ENCODE measurements at regions not wholly inside any gene's neighbourhood (a gene's known extent, or its start where the extent isn't known, plus 50 kb on each side); places are given as distances from the start of the nearest gene placed in this dataset.
"Not testable (repeated sequence)": the region's sequence is repeated elsewhere in the genome, so short reads cannot be mapped to it uniquely, and the experiment has no call there.

- H3K4me2 ChIP-seq (ENCODE audit: low read length); H3K4me1 ChIP-seq (ENCODE audit: control insufficient read depth in 1 of 2, insufficient read depth in 2 of 2, low read length in 2 of 2); H3K9ac ChIP-seq (ENCODE audit: low read length); H3K18ac ChIP-seq (ENCODE audit: low read length); H3K4me3 ChIP-seq (ENCODE audit: low read depth, low read length); H4K8ac ChIP-seq (ENCODE audit: low read depth, low read length); H2BK120ac ChIP-seq (ENCODE audit: insufficient read depth, low read length, poor library complexity); H3K4ac ChIP-seq (ENCODE audit: low read depth, low read length); H3K79me1 ChIP-seq (ENCODE audit: low read length); H3K27me3 ChIP-seq (ENCODE audit: insufficient read depth, low read length); H2AK5ac ChIP-seq (ENCODE audit: low read length); H4K12ac ChIP-seq (ENCODE audit: low read depth, low read length); H3K14ac ChIP-seq (ENCODE audit: low read length); H3K79me2 ChIP-seq (ENCODE audit: control insufficient read depth, insufficient read depth, low read length, poor library complexity); H3K23ac ChIP-seq (ENCODE audit: low read length); H4K91ac ChIP-seq (ENCODE audit: low read depth, low read length); H2AFZ ChIP-seq (ENCODE audit: insufficient read depth, low read length, poor library complexity); H2BK12ac ChIP-seq (ENCODE audit: low read length); DNase-seq; H3K36me3 ChIP-seq (ENCODE audit: control insufficient read depth in 1 of 2, insufficient read depth in 2 of 2, low read length in 2 of 2); H2BK5ac ChIP-seq (ENCODE audit: low read depth, low read length, poor library complexity); H3K27ac ChIP-seq (ENCODE audit: low read depth, low read length): not testable (repeated sequence)
- H3K9me3 ChIP-seq (ENCODE audit: insufficient read depth, low read depth, low read length), result peaks cover 16% of the 10 kb centered on the region
Observed at GRCh38 chr22:12603833-12604232, 2924.2 kb upstream of the OR11H1 start.

- not testable (repeated sequence) for H3K36me3 ChIP-seq (ENCODE audit: control insufficient read depth in 1 of 2, insufficient read depth in 2 of 2, low read length in 2 of 2); H2AFZ ChIP-seq (ENCODE audit: insufficient read depth, low read length, poor library complexity); H2BK5ac ChIP-seq (ENCODE audit: low read depth, low read length, poor library complexity); H3K9ac ChIP-seq (ENCODE audit: low read length); H3K27me3 ChIP-seq (ENCODE audit: insufficient read depth, low read length); H3K23ac ChIP-seq (ENCODE audit: low read length); H2BK12ac ChIP-seq (ENCODE audit: low read length); H3K4me2 ChIP-seq (ENCODE audit: low read length); H3K18ac ChIP-seq (ENCODE audit: low read length); H3K4me1 ChIP-seq (ENCODE audit: control insufficient read depth in 1 of 2, insufficient read depth in 2 of 2, low read length in 2 of 2); H4K12ac ChIP-seq (ENCODE audit: low read depth, low read length); H3K4me3 ChIP-seq (ENCODE audit: low read depth, low read length); H4K91ac ChIP-seq (ENCODE audit: low read depth, low read length); H3K79me2 ChIP-seq (ENCODE audit: control insufficient read depth, insufficient read depth, low read length, poor library complexity); H2BK120ac ChIP-seq (ENCODE audit: insufficient read depth, low read length, poor library complexity); H3K79me1 ChIP-seq (ENCODE audit: low read length); DNase-seq; H3K9me3 ChIP-seq (ENCODE audit: insufficient read depth, low read depth, low read length); H3K27ac ChIP-seq (ENCODE audit: low read depth, low read length); H3K4ac ChIP-seq (ENCODE audit: low read depth, low read length); H3K14ac ChIP-seq (ENCODE audit: low read length); H4K8ac ChIP-seq (ENCODE audit: low read depth, low read length); H2AK5ac ChIP-seq (ENCODE audit: low read length)
- WGBS (ENCODE audit: extremely low coverage, insufficient coverage, insufficient read length), result no CpG with 5 or more reads among the region's 9 CpGs
Observed at GRCh38 chr22:12608454-12608853, 2919.5 kb upstream of the OR11H1 start.

- H3K23ac ChIP-seq (ENCODE audit: low read length), result no peak overlapping the region
- H2BK5ac ChIP-seq (ENCODE audit: low read depth, low read length, poor library complexity), result no peak overlapping the region
- H3K27me3 ChIP-seq (ENCODE audit: insufficient read depth, low read length), result no peaks in the 10 kb centered on the region
- H2BK12ac ChIP-seq (ENCODE audit: low read length), result no peak overlapping the region
- H3K36me3 ChIP-seq (ENCODE audit: control insufficient read depth in 1 of 2, insufficient read depth in 2 of 2, low read length in 2 of 2), result peaks cover 0 to 1% of the 10 kb centered on the region in 2 experiments
- H3K4me2 ChIP-seq (ENCODE audit: low read length), result no peak overlapping the region
- H4K12ac ChIP-seq (ENCODE audit: low read depth, low read length), result no peak overlapping the region
- H3K4ac ChIP-seq (ENCODE audit: low read depth, low read length), result no peak overlapping the region
- no peak overlapping the region for H3K4me3 ChIP-seq (ENCODE audit: low read depth, low read length)
- H2AFZ ChIP-seq (ENCODE audit: insufficient read depth, low read length, poor library complexity), result no peak overlapping the region
- H2BK120ac ChIP-seq (ENCODE audit: insufficient read depth, low read length, poor library complexity), result no peak overlapping the region
- no peak overlapping the region for H3K27ac ChIP-seq (ENCODE audit: low read depth, low read length)
- H3K14ac ChIP-seq (ENCODE audit: low read length), result no peak overlapping the region
- H3K4me1 ChIP-seq (ENCODE audit: control insufficient read depth in 1 of 2, insufficient read depth in 2 of 2, low read length in 2 of 2), result no peaks in the 10 kb centered on the region
- WGBS (ENCODE audit: extremely low coverage, insufficient coverage, insufficient read length), result no CpG with 5 or more reads among the region's 3 CpGs
- no peak overlapping the region for H4K8ac ChIP-seq (ENCODE audit: low read depth, low read length)
- H2AK5ac ChIP-seq (ENCODE audit: low read length), result no peak overlapping the region
- no peak overlapping the region for H3K18ac ChIP-seq (ENCODE audit: low read length)
- no peak overlapping the region for H3K9ac ChIP-seq (ENCODE audit: low read length)
- peaks cover 4% of the 10 kb centered on the region for H3K9me3 ChIP-seq (ENCODE audit: insufficient read depth, low read depth, low read length)
- no peaks in the 10 kb centered on the region for H3K79me1 ChIP-seq (ENCODE audit: low read length)
- H3K79me2 ChIP-seq (ENCODE audit: control insufficient read depth, insufficient read depth, low read length, poor library complexity), result no peaks in the 10 kb centered on the region
- DNase-seq, result no peak
- no peak overlapping the region for H4K91ac ChIP-seq (ENCODE audit: low read depth, low read length)
Observed at GRCh38 chr22:12613199-12613598, 2914.8 kb upstream of the OR11H1 start.

GRCh38 chr22:12613907-12614306 is 2914.1 kb upstream of the OR11H1 start:
- H3K23ac ChIP-seq (ENCODE audit: low read length); H2AK5ac ChIP-seq (ENCODE audit: low read length); H2AFZ ChIP-seq (ENCODE audit: insufficient read depth, low read length, poor library complexity); H3K27ac ChIP-seq (ENCODE audit: low read depth, low read length); H3K14ac ChIP-seq (ENCODE audit: low read length); H2BK120ac ChIP-seq (ENCODE audit: insufficient read depth, low read length, poor library complexity); H3K18ac ChIP-seq (ENCODE audit: low read length); H4K91ac ChIP-seq (ENCODE audit: low read depth, low read length); H4K12ac ChIP-seq (ENCODE audit: low read depth, low read length); H3K36me3 ChIP-seq (ENCODE audit: control insufficient read depth in 1 of 2, insufficient read depth in 2 of 2, low read length in 2 of 2); H2BK5ac ChIP-seq (ENCODE audit: low read depth, low read length, poor library complexity); H3K27me3 ChIP-seq (ENCODE audit: insufficient read depth, low read length); H3K79me1 ChIP-seq (ENCODE audit: low read length); H3K4me3 ChIP-seq (ENCODE audit: low read depth, low read length); H3K79me2 ChIP-seq (ENCODE audit: control insufficient read depth, insufficient read depth, low read length, poor library complexity); H3K4me1 ChIP-seq (ENCODE audit: control insufficient read depth in 1 of 2, insufficient read depth in 2 of 2, low read length in 2 of 2); H3K9me3 ChIP-seq (ENCODE audit: insufficient read depth, low read depth, low read length); H3K4ac ChIP-seq (ENCODE audit: low read depth, low read length); H3K4me2 ChIP-seq (ENCODE audit: low read length); DNase-seq; H4K8ac ChIP-seq (ENCODE audit: low read depth, low read length); H2BK12ac ChIP-seq (ENCODE audit: low read length); H3K9ac ChIP-seq (ENCODE audit: low read length): not testable (repeated sequence)
- 100% methylated on average over 3 of the region's 4 CpGs for WGBS (ENCODE audit: extremely low coverage, insufficient coverage, insufficient read length)

Measured in trophoblast cell (in vitro differentiated cells and primary cell).